ENCODE measurements at regions not wholly inside any gene's neighbourhood (a gene's known extent, or its start where the extent isn't known, plus 50 kb on each side); places are given as distances from the start of the nearest gene placed in this dataset.

- Histone ChIP-seq H3K4me1 (ENCODE audit: insufficient read depth, low read length) (no peaks in the 10 kb centered on the region), H3K9ac (ENCODE audit: low read depth, low read length) (no peak overlapping the region), H3K36me3 (ENCODE audit: insufficient read depth, low read length) (no peaks in the 10 kb centered on the region), H3K27ac (ENCODE audit: low read depth, low read length) (no peak overlapping the region), H3K4me3 (ENCODE audit: low read length) (no peak overlapping the region), H3K27me3 (ENCODE audit: insufficient read depth, low read length) (no peaks in the 10 kb centered on the region), H3K9me3 (ENCODE audit: insufficient read depth, low read depth, low read length) (no peaks in the 10 kb centered on the region)
- WGBS, result no CpG with 5 or more reads among the region's 2 CpGs
Observed at GRCh38 chr6:48199499-48199898, 88.5 kb upstream of the PTCHD4 start.

GRCh38 chr6:48197941-48198340 is 86.9 kb upstream of the PTCHD4 start:
- Histone ChIP-seq H3K9me3 (ENCODE audit: insufficient read depth, low read depth, low read length) (no peaks in the 10 kb centered on the region), H3K4me3 (ENCODE audit: low read length) (no peak overlapping the region), H3K27me3 (ENCODE audit: insufficient read depth, low read length) (no peaks in the 10 kb centered on the region), H3K27ac (ENCODE audit: low read depth, low read length) (no peak overlapping the region), H3K4me1 (ENCODE audit: insufficient read depth, low read length) (no peaks in the 10 kb centered on the region), H3K9ac (ENCODE audit: low read depth, low read length) (no peak overlapping the region), H3K36me3 (ENCODE audit: insufficient read depth, low read length) (no peaks in the 10 kb centered on the region)
- 98% methylated on average over 2 of the region's 2 CpGs for WGBS

- WGBS, result 94% methylated on average over 7 of the region's 7 CpGs
- no peaks in the 10 kb centered on the region for H3K36me3 ChIP-seq (ENCODE audit: insufficient read depth, low read length)
- H3K4me1 ChIP-seq (ENCODE audit: insufficient read depth, low read length), result no peaks in the 10 kb centered on the region
- no peak overlapping the region for H3K9ac ChIP-seq (ENCODE audit: low read depth, low read length)
- no peaks in the 10 kb centered on the region for H3K27me3 ChIP-seq (ENCODE audit: insufficient read depth, low read length)
- H3K27ac ChIP-seq (ENCODE audit: low read depth, low read length), result no peak overlapping the region
- no peak overlapping the region for H3K4me3 ChIP-seq (ENCODE audit: low read length)
- no peaks in the 10 kb centered on the region for H3K9me3 ChIP-seq (ENCODE audit: insufficient read depth, low read depth, low read length)
Observed at GRCh38 chr6:48194596-48195295, 83.7 kb upstream of the PTCHD4 start.

GRCh38 chr6:48188158-48188557 is 77.2 kb upstream of the PTCHD4 start:
- Histone ChIP-seq H3K36me3 (ENCODE audit: insufficient read depth, low read length) (no peaks in the 10 kb centered on the region), H3K27ac (ENCODE audit: low read depth, low read length) (no peak overlapping the region), H3K4me3 (ENCODE audit: low read length) (no peak overlapping the region), H3K9me3 (ENCODE audit: insufficient read depth, low read depth, low read length) (no peaks in the 10 kb centered on the region), H3K27me3 (ENCODE audit: insufficient read depth, low read length) (no peaks in the 10 kb centered on the region), H3K4me1 (ENCODE audit: insufficient read depth, low read length) (peaks cover 5% of the 10 kb centered on the region; the same call in 1 of the 2 replicates), H3K9ac (ENCODE audit: low read depth, low read length) (no peak overlapping the region)
- WGBS, result 86% methylated on average over 1 of the region's 2 CpGs

- Histone ChIP-seq H3K27ac (ENCODE audit: low read depth, low read length) (no peak overlapping the region), H3K9ac (ENCODE audit: low read depth, low read length) (no peak overlapping the region), H3K9me3 (ENCODE audit: insufficient read depth, low read depth, low read length) (no peaks in the 10 kb centered on the region), H3K27me3 (ENCODE audit: insufficient read depth, low read length) (no peaks in the 10 kb centered on the region), H3K4me1 (ENCODE audit: insufficient read depth, low read length) (peaks cover 5% of the 10 kb centered on the region; the same call in 1 of the 2 replicates), H3K36me3 (ENCODE audit: insufficient read depth, low read length) (no peaks in the 10 kb centered on the region), H3K4me3 (ENCODE audit: low read length) (no peak overlapping the region)
- 86% methylated on average over 1 of the region's 1 CpG for WGBS
Observed at GRCh38 chr6:48186746-48187145, 75.7 kb upstream of the PTCHD4 start.

GRCh38 chr6:48184648-48185047 is 73.7 kb upstream of the PTCHD4 start:
- no peaks in the 10 kb centered on the region for H3K36me3 ChIP-seq (ENCODE audit: insufficient read depth, low read length)
- no peaks in the 10 kb centered on the region for H3K27me3 ChIP-seq (ENCODE audit: insufficient read depth, low read length)
- H3K4me3 ChIP-seq (ENCODE audit: low read length), result no peak overlapping the region
- peaks cover 5% of the 10 kb centered on the region; the same call in 1 of the 2 replicates for H3K4me1 ChIP-seq (ENCODE audit: insufficient read depth, low read length)
- no peak overlapping the region for H3K9ac ChIP-seq (ENCODE audit: low read depth, low read length)
- H3K27ac ChIP-seq (ENCODE audit: low read depth, low read length), result no peak overlapping the region
- no peaks in the 10 kb centered on the region for H3K9me3 ChIP-seq (ENCODE audit: insufficient read depth, low read depth, low read length)

- peaks cover 5% of the 10 kb centered on the region; the same call in 1 of the 2 replicates for H3K4me1 ChIP-seq (ENCODE audit: insufficient read depth, low read length)
- no peaks in the 10 kb centered on the region for H3K9me3 ChIP-seq (ENCODE audit: insufficient read depth, low read depth, low read length)
- no peaks in the 10 kb centered on the region for H3K36me3 ChIP-seq (ENCODE audit: insufficient read depth, low read length)
- H3K27me3 ChIP-seq (ENCODE audit: insufficient read depth, low read length), result no peaks in the 10 kb centered on the region
- 92% methylated on average over 4 of the region's 4 CpGs for WGBS
- H3K27ac ChIP-seq (ENCODE audit: low read depth, low read length), result no peak overlapping the region
- H3K4me3 ChIP-seq (ENCODE audit: low read length), result no peak overlapping the region
- H3K9ac ChIP-seq (ENCODE audit: low read depth, low read length), result no peak overlapping the region
Observed at GRCh38 chr6:48183811-48184605, 73.0 kb upstream of the PTCHD4 start.

- 98% methylated on average over 1 of the region's 1 CpG for WGBS
- Histone ChIP-seq H3K9me3 (ENCODE audit: insufficient read depth, low read depth, low read length) (no peaks in the 10 kb centered on the region), H3K36me3 (ENCODE audit: insufficient read depth, low read length) (no peaks in the 10 kb centered on the region), H3K27me3 (ENCODE audit: insufficient read depth, low read length) (no peaks in the 10 kb centered on the region), H3K4me1 (ENCODE audit: insufficient read depth, low read length) (peaks cover 5% of the 10 kb centered on the region; the same call in 1 of the 2 replicates), H3K27ac (ENCODE audit: low read depth, low read length) (no peak overlapping the region), H3K9ac (ENCODE audit: low read depth, low read length) (no peak overlapping the region), H3K4me3 (ENCODE audit: low read length) (no peak overlapping the region)
Observed at GRCh38 chr6:48183178-48183577, 72.2 kb upstream of the PTCHD4 start.

- 95% methylated on average over 2 of the region's 2 CpGs for WGBS
- H3K27ac ChIP-seq (ENCODE audit: low read depth, low read length), result no peak overlapping the region
- H3K9me3 ChIP-seq (ENCODE audit: insufficient read depth, low read depth, low read length), result no peaks in the 10 kb centered on the region
- H3K36me3 ChIP-seq (ENCODE audit: insufficient read depth, low read length), result no peaks in the 10 kb centered on the region
- H3K4me1 ChIP-seq (ENCODE audit: insufficient read depth, low read length), result no peaks in the 10 kb centered on the region
- no peak overlapping the region for H3K9ac ChIP-seq (ENCODE audit: low read depth, low read length)
- H3K4me3 ChIP-seq (ENCODE audit: low read length), result no peak overlapping the region
- no peaks in the 10 kb centered on the region for H3K27me3 ChIP-seq (ENCODE audit: insufficient read depth, low read length)
Observed at GRCh38 chr6:48178700-48179099, 67.7 kb upstream of the PTCHD4 start.

GRCh38 chr6:48177786-48178185 is 66.8 kb upstream of the PTCHD4 start:
- WGBS, result 97% methylated on average over 3 of the region's 3 CpGs
- Histone ChIP-seq H3K27me3 (ENCODE audit: insufficient read depth, low read length) (no peaks in the 10 kb centered on the region), H3K9ac (ENCODE audit: low read depth, low read length) (no peak overlapping the region), H3K4me1 (ENCODE audit: insufficient read depth, low read length) (no peaks in the 10 kb centered on the region), H3K4me3 (ENCODE audit: low read length) (no peak overlapping the region), H3K9me3 (ENCODE audit: insufficient read depth, low read depth, low read length) (no peaks in the 10 kb centered on the region), H3K36me3 (ENCODE audit: insufficient read depth, low read length) (no peaks in the 10 kb centered on the region), H3K27ac (ENCODE audit: low read depth, low read length) (no peak overlapping the region)

- H3K27ac ChIP-seq (ENCODE audit: low read depth, low read length), result no peak overlapping the region
- no peaks in the 10 kb centered on the region for H3K36me3 ChIP-seq (ENCODE audit: insufficient read depth, low read length)
- no peaks in the 10 kb centered on the region for H3K4me1 ChIP-seq (ENCODE audit: insufficient read depth, low read length)
- H3K9ac ChIP-seq (ENCODE audit: low read depth, low read length), result no peak overlapping the region
- H3K9me3 ChIP-seq (ENCODE audit: insufficient read depth, low read depth, low read length), result no peaks in the 10 kb centered on the region
- H3K27me3 ChIP-seq (ENCODE audit: insufficient read depth, low read length), result no peaks in the 10 kb centered on the region
- WGBS, result 92% methylated on average over 6 of the region's 6 CpGs
- H3K4me3 ChIP-seq (ENCODE audit: low read length), result no peak overlapping the region
Observed at GRCh38 chr6:48176645-48177308, 65.8 kb upstream of the PTCHD4 start.

Measured in HUES64 (cell line).